NB4 (cell line): ENCODE measurements at regions not wholly inside any gene's neighbourhood (a gene's known extent, or its start where the extent isn't known, plus 50 kb on each side); places are given as distances from the start of the nearest gene placed in this dataset.

Experiments
- DNase-seq: peaks from one replicate; pipeline ENCODE4 v3.0.0; 2010; ENCODE audit warnings: low read depth
- H3K4me3 ChIP-seq: one replicate; pipeline ENCODE4 v1.5.1; 2011; ENCODE audit warnings: mild to moderate bottlenecking, low read depth, low read length, moderate library complexity
- CTCF ChIP-seq: IDR thresholded peaks from one replicate; pipeline ENCODE4 v1.5.1; 2012; ENCODE audit warnings: low read depth, low read length
- MAX ChIP-seq: IDR thresholded peaks from 2 replicates; pipeline ENCODE4 v1.6.1; 2011; ENCODE audit warnings: low read depth, low read length
- MYC ChIP-seq: IDR thresholded peaks from 2 replicates; pipeline ENCODE4 v1.6.1; 2011; ENCODE audit warnings: low read depth, low read length
- POLR2A ChIP-seq: IDR thresholded peaks from 2 replicates; pipeline ENCODE4 v1.6.1; 2011; ENCODE audit warnings: mild to moderate bottlenecking; ENCODE audit not compliant: insufficient read length; ENCODE audit errors: extremely low read depth

GRCh38 chr15:62841891-62842559 lies 200.5 kb upstream of the TPM1 start:
- no peak for DNase-seq
- H3K4me3 ChIP-seq = no peak overlapping the region
- no peak for TF ChIP-seq MAX
- no peak for TF ChIP-seq MYC
- no peak for TF ChIP-seq POLR2A
- TF ChIP-seq CTCF = no peak

GRCh38 chr15:62843311-62843710 lies 199.2 kb upstream of the TPM1 start:
- DNase-seq = no peak
- TF ChIP-seq MAX (no peak), CTCF (no peak), POLR2A (no peak)

GRCh38 chr15:62844564-62845240 lies 197.8 kb upstream of the TPM1 start:
- TF ChIP-seq POLR2A (no peak), CTCF (no peak), MAX (no peak), MYC (no peak)
- no peak for DNase-seq
- H3K4me3 ChIP-seq = no peak overlapping the region

More at GRCh38 chr15:62843311-62843710, 199.2 kb upstream of the TPM1 start:
- no peak overlapping the region for H3K4me3 ChIP-seq

GRCh38 chr15:62845241-62846126 lies 197.1 kb upstream of the TPM1 start:
- no peak overlapping the region for H3K4me3 ChIP-seq
- TF ChIP-seq MYC = no peak
- no peak for TF ChIP-seq POLR2A
- no peak for TF ChIP-seq MAX
- no peak for TF ChIP-seq CTCF
- no peak for DNase-seq

- TF ChIP-seq MYC (no peak), POLR2A (no peak), CTCF (no peak), MAX (no peak)
- H3K4me3 ChIP-seq = no peak overlapping the region
- no peak for DNase-seq
These were observed 196.3 kb upstream of the TPM1 start for GRCh38 chr15:62846131-62846804.
